ENCODE measurements at regions not wholly inside any gene's neighbourhood (a gene's known extent, or its start where the extent isn't known, plus 50 kb on each side); places are given as distances from the start of the nearest gene placed in this dataset.

DNA sequence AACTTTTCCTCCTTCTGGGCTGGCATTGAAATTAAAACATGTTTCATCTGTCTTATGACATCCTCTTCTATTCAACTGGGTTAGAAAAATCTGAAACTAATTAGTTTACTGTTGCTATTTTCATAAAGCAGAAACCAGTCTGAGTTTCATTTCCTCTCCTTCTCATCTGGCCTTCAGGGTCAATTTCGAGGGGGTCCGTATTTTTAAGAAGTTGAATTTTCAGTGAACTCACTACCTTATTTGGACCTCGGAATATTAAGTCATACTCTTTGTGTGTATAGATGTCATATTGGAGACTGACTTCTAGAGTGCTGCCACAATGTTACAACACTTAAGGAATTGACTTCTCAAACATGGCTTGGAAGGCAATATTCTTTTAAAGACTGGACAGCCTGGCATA lies 485.9 kb downstream of the SQOR start:
- DNase-seq = peak; percentile 91

DNA sequence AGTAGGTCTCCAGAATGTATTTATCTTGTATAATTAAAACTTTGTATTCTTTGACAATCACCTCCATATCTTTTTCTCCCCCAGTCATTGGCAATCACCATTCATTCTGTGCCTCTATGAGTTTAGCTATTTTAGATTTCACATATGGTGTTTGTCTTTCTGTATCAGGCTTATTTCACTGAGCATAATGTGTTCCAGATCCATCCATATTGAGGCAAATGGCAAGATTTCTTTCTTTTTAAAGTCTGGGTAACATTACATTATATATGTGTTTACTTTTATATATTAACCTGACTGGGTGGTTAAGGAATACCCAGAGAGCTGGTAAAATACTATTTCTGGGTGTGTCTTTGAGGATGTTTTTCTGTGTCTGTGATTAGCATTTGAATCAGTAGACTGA lies 486.6 kb downstream of the SQOR start:
- DNase-seq = no peak

GRCh38 chr15:46126581-46126980 lies 491.8 kb downstream of the SQOR start:
- peak; percentile 85 for DNase-seq

DNA sequence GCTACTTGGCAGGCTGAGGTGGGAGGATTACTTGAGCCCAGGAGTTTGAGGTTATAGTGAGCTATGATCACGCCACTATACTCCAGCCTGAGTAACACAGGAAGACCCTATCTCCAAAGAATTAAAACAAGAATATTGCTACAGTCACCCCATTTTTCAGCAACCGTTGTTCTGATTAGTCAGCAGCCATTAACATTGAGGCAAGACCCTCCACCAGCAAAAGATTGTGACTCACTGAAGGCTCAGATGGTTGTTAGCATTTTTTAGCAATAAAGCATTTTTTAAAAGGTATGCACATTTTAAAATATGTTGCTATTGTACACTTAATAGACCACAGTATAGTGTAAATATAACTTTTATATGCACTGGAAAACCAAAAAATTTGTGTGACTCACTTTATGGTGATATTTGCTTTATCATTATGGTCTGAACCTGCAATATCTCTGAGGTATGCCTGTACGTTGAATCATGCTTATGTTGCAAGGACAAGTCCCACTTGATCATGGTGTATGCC lies 492.6 kb downstream of the SQOR start:
- DNase-seq = no peak

- DNase-seq = no peak
Observed at GRCh38 chr15:46129145-46129544, 494.3 kb downstream of the SQOR start.

GRCh38 chr15:46131876-46132275 lies 497.0 kb downstream of the SQOR start:
- DNase-seq = no peak

DNA sequence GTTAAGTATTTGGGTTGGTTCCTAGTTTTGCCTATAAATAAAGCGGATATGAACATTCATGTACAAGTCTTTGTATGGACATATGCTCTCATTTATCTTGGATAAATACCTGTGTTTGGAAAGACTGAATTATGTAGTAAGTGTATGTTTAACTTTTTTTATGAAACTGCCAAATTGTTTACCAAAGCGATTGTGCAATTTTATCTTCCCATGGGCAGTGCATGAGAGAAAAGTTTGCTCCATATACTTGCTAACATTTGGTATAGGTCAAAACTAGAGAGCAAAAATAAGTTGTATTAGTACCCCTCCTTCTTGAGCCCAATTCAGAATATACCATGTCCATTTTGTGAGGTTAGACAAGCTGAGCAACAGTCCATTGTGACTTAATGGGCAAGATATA lies 502.6 kb downstream of the SQOR start:
- DNase-seq = no peak

DNA sequence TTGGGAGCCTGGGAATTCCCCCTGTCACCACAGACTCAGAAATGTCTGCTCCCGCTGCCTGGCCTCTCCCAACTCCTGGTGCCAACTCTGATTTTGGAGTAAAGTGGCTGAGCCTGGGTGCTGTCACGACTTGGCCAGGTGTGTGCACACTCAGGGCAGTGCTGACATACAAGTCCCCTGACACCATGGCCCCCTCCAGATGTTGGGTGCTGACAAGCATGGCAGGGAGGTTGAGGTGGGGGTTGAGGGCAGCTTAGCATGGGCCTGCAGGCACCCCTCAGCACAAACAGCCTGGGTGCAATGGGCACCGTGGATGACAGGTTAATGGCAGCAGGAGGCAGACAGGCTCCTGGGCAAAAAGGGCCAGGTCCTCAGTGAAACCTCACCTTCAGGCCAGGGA lies 511.2 kb downstream of the SQOR start:
- no peak for DNase-seq

- no peak for DNase-seq
Observed at GRCh38 chr15:46146915-46147314, 512.1 kb downstream of the SQOR start.

- peak; percentile 22 for DNase-seq
Observed at GRCh38 chr15:46151786-46152185, 517.0 kb downstream of the SQOR start.

- DNase-seq = no peak
Observed at GRCh38 chr15:46166750-46167149, 531.9 kb downstream of the SQOR start.

- no peak for DNase-seq
Observed at GRCh38 chr15:46170326-46170725, 535.5 kb downstream of the SQOR start.

GRCh38 chr15:46174122-46174521 lies 539.3 kb downstream of the SQOR start:
- peak; percentile 93 for DNase-seq

GRCh38 chr15:46177219-46177618 lies 542.4 kb downstream of the SQOR start:
- no peak for DNase-seq

DNA sequence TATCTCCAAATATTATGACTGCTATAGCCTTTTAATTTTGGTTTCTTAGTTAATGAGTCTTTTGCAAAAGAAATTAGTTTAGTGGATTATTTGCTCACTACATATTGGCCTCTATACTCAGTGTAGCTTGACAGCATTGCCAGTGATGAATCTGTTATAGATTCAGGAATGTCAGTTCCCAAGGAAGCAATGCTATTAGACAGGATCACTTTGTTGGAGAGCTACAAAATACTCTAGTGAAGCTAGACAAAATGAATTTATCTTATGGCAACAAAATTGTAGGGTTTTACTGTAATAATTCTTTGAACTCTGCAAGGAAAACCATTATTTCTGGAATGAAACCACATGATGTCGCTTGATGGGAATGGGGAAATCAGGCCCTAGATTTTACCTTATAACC lies 543.3 kb downstream of the SQOR start:
- DNase-seq = no peak

GRCh38 chr15:46207341-46207740 lies 572.5 kb downstream of the SQOR start:
- no peak for DNase-seq

- no peak for DNase-seq
Observed at GRCh38 chr15:46213551-46213950, 578.7 kb downstream of the SQOR start.

- no peak for DNase-seq
Observed at GRCh38 chr15:46222826-46223225, 588.0 kb downstream of the SQOR start.

GRCh38 chr15:46229263-46229662 lies 594.4 kb downstream of the SQOR start:
- DNase-seq = no peak

- DNase-seq = no peak
Observed at GRCh38 chr15:46231786-46232185, 597.0 kb downstream of the SQOR start.

DNA sequence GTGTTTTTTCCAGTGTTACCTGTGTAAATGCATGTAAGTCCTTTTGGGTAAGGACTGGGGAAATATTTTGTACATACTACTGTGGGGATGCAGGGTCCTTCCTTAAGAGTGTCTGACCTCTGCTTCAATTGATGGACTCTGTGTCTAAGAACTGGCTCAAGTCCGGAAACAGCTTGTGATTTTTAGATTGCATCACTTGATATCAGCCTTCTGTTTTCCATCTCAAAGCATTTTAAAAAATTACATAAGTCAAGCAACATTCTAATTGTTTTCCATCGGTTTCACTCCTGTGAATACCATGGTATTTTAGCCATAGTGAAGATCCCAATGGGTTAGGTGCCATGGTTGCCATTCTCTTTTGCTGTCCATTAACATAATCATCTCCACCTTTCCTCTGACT lies 597.6 kb downstream of the SQOR start:
- DNase-seq = no peak

DNA sequence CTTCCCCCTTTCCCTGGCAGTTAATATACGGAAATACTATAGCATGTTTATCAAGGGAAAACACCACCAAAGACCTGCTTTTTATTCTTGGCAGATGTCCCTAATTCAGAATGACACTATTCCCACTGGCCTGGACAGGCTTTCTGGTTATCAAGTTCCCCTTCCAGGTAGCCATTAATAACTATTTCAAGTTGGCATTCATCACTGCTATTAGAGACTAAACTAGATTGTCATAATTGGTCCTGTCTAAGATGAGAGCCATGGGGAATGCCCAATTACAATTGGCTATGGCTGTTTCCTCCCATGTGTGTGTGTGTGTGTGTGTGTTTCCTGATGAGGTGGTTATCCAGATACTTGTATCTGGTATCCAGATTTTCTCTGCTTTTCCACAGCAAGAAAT lies 608.1 kb downstream of the SQOR start:
- DNase-seq = no peak

DNA sequence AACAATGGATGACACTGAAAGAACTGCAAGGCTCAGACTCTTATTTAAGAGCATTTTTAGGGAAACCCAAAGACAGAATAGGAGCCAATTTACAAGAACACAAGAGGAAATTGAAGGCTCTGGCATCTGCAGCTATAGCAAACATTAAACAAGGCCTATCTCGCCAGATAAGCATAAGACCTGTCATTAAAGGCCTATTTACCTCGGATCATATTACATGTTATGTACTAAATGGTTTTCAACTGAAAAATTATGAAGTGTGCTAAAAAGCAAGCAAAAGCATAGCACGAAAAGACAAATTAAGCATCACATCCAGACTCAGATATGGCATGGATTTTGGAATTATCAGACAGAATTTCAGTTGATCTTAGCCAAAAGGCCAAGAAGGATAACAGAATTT lies 617.1 kb downstream of the SQOR start:
- no peak for DNase-seq

DNA sequence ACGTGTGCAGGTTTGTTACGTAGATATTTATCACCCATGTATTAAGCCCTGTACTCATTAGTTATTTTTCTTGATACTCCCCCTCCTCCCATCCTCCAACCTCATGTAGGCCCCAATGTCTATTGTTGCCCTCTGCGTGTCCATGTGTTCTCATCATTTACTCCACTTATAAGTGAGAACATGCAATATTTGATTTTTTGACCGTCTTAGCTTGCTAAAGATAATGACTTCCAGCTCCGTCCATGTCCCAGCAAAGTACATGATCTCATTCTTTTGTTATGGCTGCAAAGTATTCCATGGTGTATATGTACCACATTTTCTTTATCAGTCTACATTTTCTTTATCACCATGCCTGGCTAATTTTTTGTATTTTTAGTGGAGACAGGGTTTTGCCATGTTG lies 623.2 kb downstream of the SQOR start:
- no peak for DNase-seq

DNA sequence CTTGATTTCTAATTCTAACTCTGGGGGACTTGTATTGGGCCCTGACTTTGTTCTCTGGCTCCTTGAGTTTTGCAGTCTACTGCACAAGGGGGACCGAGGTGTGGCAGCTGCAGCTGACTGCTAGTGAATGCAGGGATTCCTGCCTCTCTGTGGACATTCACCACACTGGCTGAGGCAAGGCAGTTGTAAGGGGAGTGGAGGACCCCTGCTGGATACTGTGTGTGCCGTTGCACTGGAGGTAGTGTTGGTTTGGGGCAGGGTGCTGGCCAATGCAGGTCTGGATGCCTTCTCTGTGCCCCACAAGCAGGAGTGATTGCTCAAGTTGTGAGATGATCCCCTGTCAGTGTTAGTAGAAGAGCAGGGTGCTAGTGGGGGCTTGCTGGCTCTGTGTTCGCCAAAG lies 626.1 kb downstream of the SQOR start:
- no peak for DNase-seq

Data from MV-4-11 (cell line).